Osteoblast (primary cell): ENCODE measurements at regions not wholly inside any gene's neighbourhood (a gene's known extent, or its start where the extent isn't known, plus 50 kb on each side); places are given as distances from the start of the nearest gene placed in this dataset.

Experiments used
- DNase-seq: peaks from one replicate; pipeline ENCODE4 v3.0.0; 2011; ENCODE audit warnings: low spot score, mixed read lengths; ENCODE audit not compliant: insufficient read length; ENCODE audit errors: missing footprints
- H2AFZ ChIP-seq: 2 replicates; pipeline ENCODE4 v1.6.0; 2011; ENCODE audit warnings: mild to moderate bottlenecking, low read length
- H3K27ac ChIP-seq: 2 replicates; pipeline ENCODE4 v1.5.1; 2011; ENCODE audit warnings: mild to moderate bottlenecking, low read depth, low read length, moderate library complexity
- H3K27me3 ChIP-seq: 2 replicates; pipeline ENCODE4 v1.6.0; 2012; ENCODE audit warnings: mild to moderate bottlenecking, control low read depth, inconsistent platforms, low read length, moderate library complexity; ENCODE audit not compliant: insufficient read depth
- H3K36me3 ChIP-seq: 2 replicates; pipeline ENCODE4 v1.5.1; 2011; ENCODE audit warnings: mild to moderate bottlenecking, low read length, control low read depth, moderate library complexity; ENCODE audit not compliant: insufficient read depth
- H3K4me1 ChIP-seq: 2 replicates; pipeline ENCODE4 v1.5.1; 2011; ENCODE audit warnings: mild to moderate bottlenecking, low read length, control low read depth, moderate library complexity; ENCODE audit not compliant: insufficient read depth
- H3K4me2 ChIP-seq: 2 replicates; pipeline ENCODE4 v1.6.0; 2011; ENCODE audit warnings: mild to moderate bottlenecking, low read length; ENCODE audit not compliant: insufficient read depth
- H3K4me3 ChIP-seq: fragments of 200-600 bp; sonication (generic); 3 replicates; pipeline ENCODE4 v1.5.1; 2012; ENCODE audit warnings: mild to moderate bottlenecking, low read length, inconsistent platforms; ENCODE audit not compliant: insufficient read depth
- H3K79me2 ChIP-seq: 2 replicates; pipeline ENCODE4 v1.6.0; 2012; ENCODE audit warnings: mild to moderate bottlenecking, low read length, control low read depth, inconsistent platforms; ENCODE audit not compliant: insufficient read depth
- H3K9me3 ChIP-seq: 2 replicates; pipeline ENCODE4 v1.5.1; 2011; ENCODE audit warnings: low read depth, low read length, control low read depth
- H4K20me1 ChIP-seq: 2 replicates; pipeline ENCODE4 v1.6.0; 2012; ENCODE audit warnings: mild to moderate bottlenecking, low read length, control low read depth; ENCODE audit not compliant: insufficient read depth
- CTCF ChIP-seq: IDR thresholded peaks from 2 replicates; pipeline ENCODE4 v1.5.1; 2011; ENCODE audit warnings: mild to moderate bottlenecking, low read depth, low read length, moderate library complexity; ENCODE audit errors: extremely low read depth

GRCh38 chr6:120137492-120137891 lies 787.9 kb upstream of the MAN1A1 start:
- Histone ChIP-seq H3K9me3 (no peaks in the 10 kb centered on the region), H4K20me1 (no peaks in the 10 kb centered on the region), H3K4me2 (no peak overlapping the region), H3K4me3 (no peak overlapping the region), H3K27ac (no peak overlapping the region), H3K36me3 (no peaks in the 10 kb centered on the region), H3K4me1 (no peaks in the 10 kb centered on the region), H3K27me3 (no peaks in the 10 kb centered on the region), H2AFZ (no peak overlapping the region), H3K79me2 (no peaks in the 10 kb centered on the region)
- TF ChIP-seq CTCF, result no peak
- no peak for DNase-seq

- TF ChIP-seq CTCF, result no peak
- no peak overlapping the region for H2AFZ ChIP-seq
- DNase-seq, result no peak
- no peak overlapping the region for H3K4me2 ChIP-seq
- H3K36me3 ChIP-seq, result no peaks in the 10 kb centered on the region
- H3K27me3 ChIP-seq, result no peaks in the 10 kb centered on the region
- H3K4me1 ChIP-seq, result no peaks in the 10 kb centered on the region
- no peaks in the 10 kb centered on the region for H3K79me2 ChIP-seq
- peaks cover 2% of the 10 kb centered on the region for H3K9me3 ChIP-seq
- no peak overlapping the region for H3K4me3 ChIP-seq
- no peaks in the 10 kb centered on the region for H4K20me1 ChIP-seq
- H3K27ac ChIP-seq, result no peak overlapping the region
Observed at GRCh38 chr6:120129228-120129627, 779.7 kb upstream of the MAN1A1 start.

GRCh38 chr6:120122401-120122800 lies 772.8 kb upstream of the MAN1A1 start:
- H3K9me3 ChIP-seq, result no peaks in the 10 kb centered on the region
- no peak overlapping the region for H3K4me2 ChIP-seq
- no peak overlapping the region for H3K27ac ChIP-seq
- no peaks in the 10 kb centered on the region for H3K36me3 ChIP-seq
- TF ChIP-seq CTCF, result no peak
- no peak overlapping the region for H3K4me3 ChIP-seq
- DNase-seq, result no peak
- H3K79me2 ChIP-seq, result no peaks in the 10 kb centered on the region
- no peaks in the 10 kb centered on the region for H4K20me1 ChIP-seq
- no peaks in the 10 kb centered on the region for H3K4me1 ChIP-seq
- no peaks in the 10 kb centered on the region for H3K27me3 ChIP-seq
- H2AFZ ChIP-seq, result no peak overlapping the region

GRCh38 chr6:120116343-120116742 lies 766.8 kb upstream of the MAN1A1 start:
- no peak for DNase-seq
- Histone ChIP-seq H3K4me2 (no peak overlapping the region), H3K4me3 (no peak overlapping the region), H3K9me3 (no peaks in the 10 kb centered on the region), H4K20me1 (no peaks in the 10 kb centered on the region), H3K27ac (no peak overlapping the region), H3K27me3 (no peaks in the 10 kb centered on the region), H3K4me1 (no peaks in the 10 kb centered on the region), H3K36me3 (no peaks in the 10 kb centered on the region), H3K79me2 (no peaks in the 10 kb centered on the region), H2AFZ (no peak overlapping the region)
- no peak for TF ChIP-seq CTCF
